ENCODE measurements at regions not wholly inside any gene's neighbourhood (a gene's known extent, or its start where the extent isn't known, plus 50 kb on each side); places are given as distances from the start of the nearest gene placed in this dataset.

- no peaks in the 10 kb centered on the region for H3K36me3 Mint-ChIP-seq
- no peak for DNase-seq
- no peaks in the 10 kb centered on the region for H3K9me3 Mint-ChIP-seq (ENCODE audit: low read depth)
- no peak for ATAC-seq
- H3K4me3 Mint-ChIP-seq: no peak overlapping the region
- CTCF ChIA-PET: no interaction called here
- no peak overlapping the region for H3K27ac Mint-ChIP-seq
- no peaks in the 10 kb centered on the region for H3K4me1 Mint-ChIP-seq
- H3K27me3 Mint-ChIP-seq: no peaks in the 10 kb centered on the region
Observed at GRCh38 chr21:25323356-25323949, 283.8 kb downstream of the MRPL39 start.

- no peak for DNase-seq
- no peaks in the 10 kb centered on the region for H3K36me3 Mint-ChIP-seq
- H3K27ac Mint-ChIP-seq: no peak overlapping the region
- no peak overlapping the region for H3K4me3 Mint-ChIP-seq
- no peaks in the 10 kb centered on the region for H3K9me3 Mint-ChIP-seq (ENCODE audit: low read depth)
- ATAC-seq: no peak
- no peaks in the 10 kb centered on the region for H3K27me3 Mint-ChIP-seq
- CTCF ChIA-PET: interaction anchor here (1.6 kb wide), 1 partner anchor 10 kb away, joined by 3 read pairs; no protein-coding TSS in a partner anchor
- no peaks in the 10 kb centered on the region for H3K4me1 Mint-ChIP-seq
Observed at GRCh38 chr21:25314247-25314646, 293.0 kb downstream of the MRPL39 start.

- Mint-ChIP-seq H3K4me1 (no peaks in the 10 kb centered on the region), H3K27me3 (no peaks in the 10 kb centered on the region), H3K9me3 (ENCODE audit: low read depth) (peaks cover 2% of the 10 kb centered on the region), H3K4me3 (no peak overlapping the region), H3K27ac (no peak overlapping the region), H3K36me3 (no peaks in the 10 kb centered on the region)
- DNase-seq: no peak
- ATAC-seq: no peak
- CTCF ChIA-PET: interaction anchor here (1.6 kb wide), 1 partner anchor 9 kb away, joined by 3 read pairs; no protein-coding TSS in a partner anchor
Observed at GRCh38 chr21:25313829-25314228, 293.5 kb downstream of the MRPL39 start.

GRCh38 chr21:25307489-25307888 is 299.8 kb downstream of the MRPL39 start:
- no peak overlapping the region for H3K4me3 Mint-ChIP-seq
- DNase-seq: no peak
- CTCF ChIA-PET: no interaction called here
- H3K9me3 Mint-ChIP-seq (ENCODE audit: low read depth): peaks cover 2% of the 10 kb centered on the region
- H3K4me1 Mint-ChIP-seq: no peaks in the 10 kb centered on the region
- no peak for ATAC-seq
- no peak overlapping the region for H3K27ac Mint-ChIP-seq
- no peaks in the 10 kb centered on the region for H3K36me3 Mint-ChIP-seq
- H3K27me3 Mint-ChIP-seq: no peaks in the 10 kb centered on the region

- H3K27ac Mint-ChIP-seq: no peak overlapping the region
- no peak overlapping the region for H3K4me3 Mint-ChIP-seq
- no peaks in the 10 kb centered on the region for H3K27me3 Mint-ChIP-seq
- CTCF ChIA-PET: interaction anchor here (1.3 kb wide), 1 partner anchor 9 kb away, joined by 3 read pairs; no protein-coding TSS in a partner anchor
- H3K36me3 Mint-ChIP-seq: no peaks in the 10 kb centered on the region
- H3K9me3 Mint-ChIP-seq (ENCODE audit: low read depth): peaks cover 2% of the 10 kb centered on the region
- no peaks in the 10 kb centered on the region for H3K4me1 Mint-ChIP-seq
- ATAC-seq (no peak), DNase-seq (no peak)
Observed at GRCh38 chr21:25304611-25305010, 302.7 kb downstream of the MRPL39 start.

GRCh38 chr21:25300632-25301031 is 306.6 kb downstream of the MRPL39 start:
- DNase-seq (no peak), ATAC-seq (no peak)
- no peaks in the 10 kb centered on the region for H3K9me3 Mint-ChIP-seq (ENCODE audit: low read depth)
- peaks cover 3% of the 10 kb centered on the region for H3K4me1 Mint-ChIP-seq
- no peaks in the 10 kb centered on the region for H3K36me3 Mint-ChIP-seq
- H3K4me3 Mint-ChIP-seq: no peak overlapping the region
- CTCF ChIA-PET: no interaction called here
- H3K27me3 Mint-ChIP-seq: no peaks in the 10 kb centered on the region
- no peak overlapping the region for H3K27ac Mint-ChIP-seq

GRCh38 chr21:25298512-25299491 is 308.5 kb downstream of the MRPL39 start:
- ATAC-seq: no peak
- no peaks in the 10 kb centered on the region for H3K36me3 Mint-ChIP-seq
- H3K4me1 Mint-ChIP-seq: peaks cover 3% of the 10 kb centered on the region
- H3K9me3 Mint-ChIP-seq (ENCODE audit: low read depth): no peaks in the 10 kb centered on the region
- H3K27me3 Mint-ChIP-seq: no peaks in the 10 kb centered on the region
- no peak overlapping the region for H3K27ac Mint-ChIP-seq
- CTCF ChIA-PET: interaction anchor here (1.4 kb wide), 1 partner anchor 15 kb away, joined by 3 read pairs; no protein-coding TSS in a partner anchor
- no peak overlapping the region for H3K4me3 Mint-ChIP-seq
- no peak for DNase-seq

GRCh38 chr21:25297117-25297516 is 310.2 kb downstream of the MRPL39 start:
- peaks cover 2% of the 10 kb centered on the region for H3K27me3 Mint-ChIP-seq
- no peaks in the 10 kb centered on the region for H3K36me3 Mint-ChIP-seq
- DNase-seq: no peak
- H3K9me3 Mint-ChIP-seq (ENCODE audit: low read depth): no peaks in the 10 kb centered on the region
- H3K4me3 Mint-ChIP-seq: no peak overlapping the region
- H3K4me1 Mint-ChIP-seq: peaks cover 3% of the 10 kb centered on the region
- H3K27ac Mint-ChIP-seq: no peak overlapping the region
- CTCF ChIA-PET: no interaction called here
- no peak for ATAC-seq

GRCh38 chr21:25296252-25296651 is 311.0 kb downstream of the MRPL39 start:
- H3K27me3 Mint-ChIP-seq: peaks cover 2% of the 10 kb centered on the region
- no peak overlapping the region for H3K4me3 Mint-ChIP-seq
- ATAC-seq (no peak), DNase-seq (no peak)
- no peak overlapping the region for H3K27ac Mint-ChIP-seq
- CTCF ChIA-PET: no interaction called here
- H3K36me3 Mint-ChIP-seq: no peaks in the 10 kb centered on the region
- H3K4me1 Mint-ChIP-seq: peaks cover 3% of the 10 kb centered on the region
- H3K9me3 Mint-ChIP-seq (ENCODE audit: low read depth): no peaks in the 10 kb centered on the region

GRCh38 chr21:25292396-25292795 is 314.9 kb downstream of the MRPL39 start:
- CTCF ChIA-PET: interaction anchor here (1.2 kb wide), 1 partner anchor 14 kb away, joined by 3 read pairs; no protein-coding TSS in a partner anchor
- Mint-ChIP-seq H3K27me3 (peaks cover 2% of the 10 kb centered on the region), H3K9me3 (ENCODE audit: low read depth) (no peaks in the 10 kb centered on the region), H3K4me1 (no peaks in the 10 kb centered on the region), H3K27ac (no peak overlapping the region), H3K4me3 (no peak overlapping the region), H3K36me3 (no peaks in the 10 kb centered on the region)
- no peak for DNase-seq
- no peak for ATAC-seq

GRCh38 chr21:25283720-25284119 is 323.6 kb downstream of the MRPL39 start:
- Mint-ChIP-seq H3K4me1 (no peaks in the 10 kb centered on the region), H3K4me3 (no peak overlapping the region), H3K27ac (no peak overlapping the region), H3K9me3 (ENCODE audit: low read depth) (no peaks in the 10 kb centered on the region), H3K36me3 (no peaks in the 10 kb centered on the region), H3K27me3 (peaks cover 2% of the 10 kb centered on the region)
- DNase-seq (no peak), ATAC-seq (no peak)
- CTCF ChIA-PET: interaction anchor here (0.6 to 1.8 kb wide), 3 partner anchors 15 to 108 kb away, joined by 3 to 21 read pairs (median 3); no protein-coding TSS in a partner anchor

GRCh38 chr21:25281134-25281533 is 326.1 kb downstream of the MRPL39 start:
- Mint-ChIP-seq H3K27me3 (peaks cover 2% of the 10 kb centered on the region), H3K36me3 (no peaks in the 10 kb centered on the region), H3K9me3 (ENCODE audit: low read depth) (no peaks in the 10 kb centered on the region), H3K4me3 (no peak overlapping the region), H3K27ac (no peak overlapping the region), H3K4me1 (no peaks in the 10 kb centered on the region)
- DNase-seq (no peak), ATAC-seq (no peak)
- CTCF ChIA-PET: no interaction called here

- ATAC-seq: no peak
- CTCF ChIA-PET: no interaction called here
- DNase-seq: no peak
Observed at GRCh38 chr21:25280061-25280460, 327.2 kb downstream of the MRPL39 start.

GRCh38 chr21:25273959-25274358 is 333.3 kb downstream of the MRPL39 start:
- no peak overlapping the region for H3K4me3 Mint-ChIP-seq
- no peak for DNase-seq
- ATAC-seq: no peak
- no peaks in the 10 kb centered on the region for H3K9me3 Mint-ChIP-seq (ENCODE audit: low read depth)
- no peaks in the 10 kb centered on the region for H3K27me3 Mint-ChIP-seq
- no peaks in the 10 kb centered on the region for H3K36me3 Mint-ChIP-seq
- CTCF ChIA-PET: no interaction called here
- no peak overlapping the region for H3K27ac Mint-ChIP-seq
- no peaks in the 10 kb centered on the region for H3K4me1 Mint-ChIP-seq

More at GRCh38 chr21:25280061-25280460, 327.2 kb downstream of the MRPL39 start:
- no peaks in the 10 kb centered on the region for H3K36me3 Mint-ChIP-seq
- H3K27me3 Mint-ChIP-seq: peaks cover 2% of the 10 kb centered on the region
- H3K27ac Mint-ChIP-seq: no peak overlapping the region
- H3K4me1 Mint-ChIP-seq: no peaks in the 10 kb centered on the region
- H3K9me3 Mint-ChIP-seq (ENCODE audit: low read depth): no peaks in the 10 kb centered on the region
- H3K4me3 Mint-ChIP-seq: no peak overlapping the region
